ENCODE measurements at regions not wholly inside any gene's neighbourhood (a gene's known extent, or its start where the extent isn't known, plus 50 kb on each side); places are given as distances from the start of the nearest gene placed in this dataset.
"Not testable (repeated sequence)": the region's sequence is repeated elsewhere in the genome, so short reads cannot be mapped to it uniquely, and the experiment has no call there.

DNA sequence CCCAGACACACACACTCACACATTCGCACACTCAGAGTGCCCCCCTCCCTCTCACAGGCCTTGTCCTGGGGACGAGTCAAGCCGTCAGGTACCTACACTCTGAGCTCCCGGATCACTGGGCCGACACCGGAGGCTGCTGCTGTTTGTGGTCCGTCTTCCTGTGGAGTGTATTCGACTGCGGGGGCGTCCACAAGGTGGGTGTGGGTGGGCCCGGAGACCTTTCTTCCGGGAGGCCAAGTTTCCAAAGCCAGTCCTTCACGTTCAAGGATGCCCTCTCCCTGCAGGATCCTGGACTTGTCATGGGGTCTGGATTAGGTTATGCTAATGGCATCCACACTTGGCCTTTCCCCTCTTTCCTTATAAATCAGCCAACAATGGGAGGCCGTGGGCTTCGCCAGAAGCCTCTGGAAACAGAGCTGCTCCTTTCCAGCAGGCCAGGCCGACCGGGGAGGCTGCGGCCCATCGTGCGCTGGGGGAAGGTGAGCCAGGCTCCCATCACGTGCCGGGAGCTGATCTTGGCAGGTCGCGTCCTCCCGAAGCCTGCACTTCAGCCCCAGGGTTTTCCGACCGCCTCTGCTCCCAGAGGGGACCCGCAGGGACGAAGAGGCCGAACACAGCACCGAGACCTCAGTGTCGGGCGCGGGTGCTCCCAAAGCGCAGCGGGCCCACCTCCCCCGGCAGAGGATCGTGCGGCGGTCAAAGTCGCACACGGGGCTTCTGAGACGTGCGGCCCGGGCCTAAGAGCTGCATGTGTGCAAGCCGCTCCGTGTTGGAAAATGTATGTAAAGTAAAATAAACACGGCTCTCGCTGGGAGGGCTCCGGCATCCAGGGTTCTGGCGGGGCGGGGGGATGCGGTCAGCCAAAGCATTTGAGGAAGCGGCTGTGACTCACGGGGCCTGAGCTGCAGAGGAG lies 196.5 kb upstream of the ZNF469 start:
- DNase-seq (ENCODE audit: low read depth): not testable (repeated sequence)

DNA sequence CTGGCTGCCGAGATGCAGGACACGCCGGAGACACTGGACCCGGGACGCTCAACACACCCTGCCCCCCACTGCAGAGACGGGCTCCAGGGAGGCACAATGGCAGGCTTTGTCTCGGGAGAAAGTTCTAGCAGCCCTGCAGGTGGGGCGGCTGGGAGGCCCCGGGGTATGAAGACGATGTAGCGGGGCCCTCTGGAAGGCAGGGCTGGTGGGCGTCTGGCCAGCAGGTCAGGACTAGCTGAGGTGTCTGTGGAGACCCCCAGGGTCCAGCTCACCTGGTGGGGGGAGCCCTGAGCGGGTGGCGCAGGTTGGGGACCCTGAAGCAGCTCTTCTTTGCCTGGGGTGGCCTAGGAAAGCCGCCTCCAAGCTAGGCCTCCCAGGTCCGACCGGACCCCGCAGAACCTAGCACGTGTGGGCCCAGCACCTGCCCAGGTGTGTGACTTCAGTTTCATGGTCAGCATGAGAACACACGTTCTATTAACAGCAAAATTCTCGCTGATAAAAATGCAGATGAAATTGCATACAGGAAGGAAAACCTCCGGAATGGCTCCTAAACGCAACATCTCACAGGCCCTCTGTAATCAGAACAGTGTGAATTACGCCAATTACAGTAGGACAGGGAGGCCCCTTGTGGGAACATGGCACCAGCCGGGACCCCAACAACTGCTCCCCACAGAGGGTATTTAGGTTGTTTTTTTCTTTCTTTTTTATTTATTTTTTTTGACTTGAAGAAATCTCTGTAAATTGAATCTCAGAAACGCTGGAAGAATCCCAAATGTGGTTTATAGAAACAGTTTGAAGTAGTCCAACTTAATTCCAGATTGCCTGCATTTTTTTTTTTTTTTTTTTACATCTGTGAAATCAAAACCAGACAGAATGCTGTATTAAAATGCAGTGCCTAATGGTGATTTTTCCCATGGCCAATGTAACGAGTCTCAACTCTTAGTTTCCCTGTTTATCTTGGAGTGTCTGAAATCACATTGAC lies 195.6 kb upstream of the ZNF469 start:
- not testable (repeated sequence) for DNase-seq (ENCODE audit: low read depth)

DNA sequence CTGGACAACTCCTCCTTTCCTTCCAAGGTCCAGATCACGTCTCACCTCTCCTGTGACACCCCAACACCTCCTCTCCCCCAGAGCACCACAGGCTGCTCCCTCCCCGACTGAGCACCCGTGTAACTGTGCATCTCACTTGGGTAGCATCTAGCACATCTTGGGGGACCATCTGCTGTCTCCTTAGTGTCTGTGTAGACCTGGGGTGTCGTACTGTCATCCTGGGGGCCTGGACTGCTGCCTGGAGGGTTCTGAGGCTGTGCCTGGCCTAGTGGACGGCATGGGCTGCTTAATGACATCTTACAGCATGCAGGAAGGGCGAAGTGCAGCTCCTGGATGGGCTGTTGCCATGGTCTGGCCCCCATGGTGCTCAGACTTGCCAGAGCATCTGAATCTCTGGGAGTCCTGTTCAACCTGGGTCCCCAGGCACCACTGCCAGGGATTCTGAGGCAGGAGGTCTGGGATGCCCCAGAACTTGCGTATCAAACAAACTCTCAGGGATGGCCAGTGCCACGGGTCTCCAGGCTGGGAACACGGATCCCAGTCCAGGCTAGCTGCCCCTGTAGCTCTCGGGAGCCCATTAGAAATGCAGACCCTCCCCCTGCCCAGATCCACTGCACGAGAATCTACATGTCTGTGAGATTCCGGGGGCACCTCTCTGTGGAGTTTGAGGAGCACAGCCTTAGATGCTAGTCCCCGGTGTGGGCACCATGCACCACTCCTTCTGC lies 194.4 kb upstream of the ZNF469 start:
- DNase-seq (ENCODE audit: low read depth): not testable (repeated sequence)

DNA sequence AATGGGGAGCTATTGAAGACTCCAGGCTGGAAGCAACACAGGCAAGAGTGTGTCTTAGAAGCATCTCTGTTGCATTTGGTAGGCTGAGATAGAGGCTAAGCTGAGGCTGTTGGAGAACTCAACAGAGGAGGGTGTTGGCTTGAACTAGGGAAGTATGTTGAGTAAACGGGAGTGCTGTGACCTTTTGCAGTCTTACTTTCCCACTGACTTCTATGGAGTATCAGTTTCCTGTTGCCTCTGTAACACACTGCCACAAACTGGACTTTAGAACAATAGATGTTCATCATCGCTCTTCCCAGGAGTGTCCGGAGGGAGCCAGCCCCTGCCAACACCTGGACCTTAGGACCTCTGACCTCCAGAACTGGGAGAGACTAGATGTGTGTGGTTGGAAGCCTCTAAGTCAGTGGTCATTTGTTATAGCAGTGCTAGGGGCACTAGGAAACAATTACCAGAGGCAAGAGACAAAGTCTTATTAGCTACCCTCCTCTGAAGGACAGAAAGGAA lies 192.1 kb upstream of the ZNF469 start:
- DNase-seq (ENCODE audit: low read depth): not testable (repeated sequence)

DNA sequence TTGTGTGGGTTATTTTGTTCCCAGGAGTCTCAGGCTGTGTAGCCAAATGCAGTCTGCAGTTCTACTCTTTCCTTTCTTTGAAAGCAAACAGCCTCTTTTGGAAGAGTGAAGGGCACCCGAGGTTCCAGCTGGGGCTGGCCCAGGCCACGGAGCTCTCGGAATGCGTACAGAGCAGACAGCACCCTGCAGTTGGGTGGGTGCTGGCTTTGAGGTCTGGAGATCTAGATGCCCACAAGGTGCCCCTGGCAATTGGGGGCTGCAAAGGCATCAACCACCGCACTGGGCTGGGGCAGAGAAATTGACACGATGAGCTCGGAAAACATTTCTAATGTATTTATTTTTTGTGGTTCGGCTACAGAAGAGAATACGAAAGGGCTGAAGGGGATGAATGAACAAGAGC lies 191.6 kb upstream of the ZNF469 start:
- DNase-seq (ENCODE audit: low read depth): not testable (repeated sequence)

DNA sequence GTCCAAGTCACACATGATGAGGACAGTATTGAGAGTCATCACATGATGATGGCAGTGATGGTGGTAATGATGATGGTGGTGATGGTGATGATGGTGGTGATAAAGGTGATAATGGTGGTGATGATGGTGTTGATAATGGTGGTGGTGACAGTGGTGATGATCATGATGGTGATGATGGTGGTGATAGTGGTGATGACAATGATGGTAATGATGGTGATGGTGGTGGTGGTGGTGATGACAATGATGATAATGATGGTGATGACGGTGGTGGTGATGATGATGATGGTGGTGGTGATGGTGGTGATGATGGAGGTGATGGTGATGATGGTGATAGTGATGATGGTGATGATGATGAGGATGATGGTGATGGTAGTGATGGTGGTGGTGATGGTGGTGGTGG lies 190.2 kb upstream of the ZNF469 start:
- DNase-seq (ENCODE audit: low read depth): no peak

DNA sequence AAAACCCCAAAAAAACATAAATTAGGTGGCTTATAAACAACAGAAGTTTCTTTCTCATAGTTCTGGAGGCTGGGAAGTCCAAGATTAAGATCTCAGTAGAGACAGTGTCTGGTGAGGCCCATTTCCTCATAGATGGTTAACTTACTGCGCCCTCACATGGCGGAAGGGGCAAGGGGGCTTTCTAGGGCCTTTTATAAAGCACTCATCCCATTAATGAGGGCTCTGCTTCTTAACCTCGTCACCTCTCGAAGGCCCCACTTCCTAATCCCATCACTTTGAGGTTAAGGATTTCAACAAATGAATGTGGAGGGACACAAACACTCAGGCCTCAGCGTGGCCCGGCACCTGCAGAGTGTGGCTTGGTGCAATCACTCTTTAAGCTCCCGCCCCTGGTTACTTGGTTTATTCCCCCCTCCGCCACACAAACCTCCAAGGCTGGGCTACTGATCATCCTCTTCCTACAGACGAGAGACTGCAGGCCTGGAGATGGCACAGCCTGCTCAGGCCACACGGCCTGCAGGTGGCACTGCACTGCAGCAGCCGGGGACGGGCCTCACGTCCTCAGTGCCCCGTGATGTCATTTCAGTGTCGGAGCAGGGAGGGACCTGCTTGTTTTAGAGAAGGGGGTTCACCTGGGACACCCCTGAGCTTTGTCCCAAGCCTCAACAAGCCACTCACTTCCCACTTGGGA lies 188.9 kb upstream of the ZNF469 start:
- DNase-seq (ENCODE audit: low read depth): peak; percentile 16

DNA sequence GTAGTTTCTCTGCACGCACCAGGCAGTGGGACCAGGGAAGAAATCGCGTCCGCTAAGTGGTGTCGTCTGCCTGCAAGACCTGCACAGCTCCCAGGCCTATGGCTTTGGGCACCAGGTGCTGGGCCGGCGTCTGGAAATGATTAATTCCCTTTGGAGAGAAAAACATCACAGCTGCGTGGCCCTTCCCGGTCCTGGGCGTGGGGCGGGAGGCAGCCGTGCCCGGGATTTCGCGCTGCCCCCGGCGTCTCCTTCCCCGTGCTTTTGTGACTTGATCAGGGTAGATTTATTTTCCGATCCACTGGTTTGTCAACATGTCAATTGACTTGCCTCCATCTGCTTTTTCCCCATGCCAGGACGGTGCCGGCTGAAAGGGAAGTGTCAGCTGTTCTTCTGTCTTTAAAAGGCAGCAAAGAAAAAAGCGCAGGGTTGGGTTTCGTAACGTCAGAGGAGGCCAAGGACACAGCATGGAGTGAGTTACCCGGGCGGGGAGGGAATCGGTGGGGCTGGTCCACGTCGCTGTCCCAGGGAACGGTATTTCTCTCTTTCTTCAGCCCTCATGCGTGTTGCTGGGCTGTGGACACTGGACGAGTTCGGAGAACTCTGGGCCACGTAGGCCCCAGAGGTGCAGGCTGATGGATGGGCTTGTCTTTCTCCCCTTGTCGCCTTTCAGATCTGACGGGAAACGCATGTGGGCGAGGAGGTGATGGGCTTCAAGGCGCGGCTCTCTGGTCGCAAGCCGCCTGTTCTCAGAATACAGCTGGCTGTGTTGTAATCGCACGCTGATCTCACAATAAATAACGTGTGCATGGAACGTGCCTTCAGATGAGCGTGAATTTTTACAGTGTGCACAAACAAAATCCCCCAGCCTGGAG lies 188.1 kb upstream of the ZNF469 start:
- DNase-seq (ENCODE audit: low read depth): no peak

DNA sequence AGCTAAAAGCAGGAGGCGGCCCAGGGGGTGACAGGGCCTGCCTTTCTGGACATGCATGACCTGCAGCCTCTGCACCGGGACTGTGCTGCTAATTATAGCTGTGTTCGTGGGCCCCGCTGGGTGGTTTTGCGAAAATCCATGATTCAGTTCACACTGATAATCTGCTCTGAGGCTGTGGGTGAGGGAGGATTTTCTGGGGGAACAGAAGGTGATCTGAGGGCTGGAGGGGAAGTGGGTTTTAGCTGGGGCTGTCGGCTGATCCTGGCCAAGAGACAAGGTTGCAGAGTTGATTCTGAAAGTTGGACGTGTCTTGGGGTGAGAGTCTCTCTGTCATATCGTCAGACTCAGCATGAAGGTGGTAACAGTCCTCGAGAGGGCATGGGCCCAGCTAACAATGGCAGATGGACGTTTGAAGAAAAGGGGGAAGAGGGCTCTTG lies 187.5 kb upstream of the ZNF469 start:
- no peak for DNase-seq (ENCODE audit: low read depth)

DNA sequence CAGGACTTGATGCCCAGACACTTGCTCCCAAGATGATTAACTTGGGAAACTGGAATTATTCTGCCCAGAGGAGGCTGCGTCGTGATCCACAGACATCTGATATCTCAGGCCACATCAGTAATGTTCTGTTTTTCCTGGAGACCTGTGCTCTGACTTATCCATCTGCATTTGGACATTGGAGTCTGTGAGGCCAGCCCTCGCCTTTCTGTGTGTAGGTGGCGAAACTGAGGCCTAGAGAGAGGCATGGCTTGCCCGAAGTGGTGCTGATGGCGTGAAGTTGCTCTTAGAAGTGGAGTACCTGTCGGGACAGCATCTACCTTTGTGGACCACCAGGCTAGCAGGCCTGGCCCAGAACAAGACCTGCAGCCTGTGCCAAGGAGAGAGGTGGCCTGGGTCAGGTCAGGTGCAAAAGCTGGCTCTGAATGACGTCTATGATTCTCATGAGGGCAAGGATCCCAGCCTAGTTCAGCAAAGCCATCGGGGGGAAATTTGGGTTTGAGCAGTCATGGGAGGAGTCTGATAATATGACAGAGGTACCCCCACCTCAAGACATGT lies 186.8 kb upstream of the ZNF469 start:
- DNase-seq (ENCODE audit: low read depth): no peak

DNA sequence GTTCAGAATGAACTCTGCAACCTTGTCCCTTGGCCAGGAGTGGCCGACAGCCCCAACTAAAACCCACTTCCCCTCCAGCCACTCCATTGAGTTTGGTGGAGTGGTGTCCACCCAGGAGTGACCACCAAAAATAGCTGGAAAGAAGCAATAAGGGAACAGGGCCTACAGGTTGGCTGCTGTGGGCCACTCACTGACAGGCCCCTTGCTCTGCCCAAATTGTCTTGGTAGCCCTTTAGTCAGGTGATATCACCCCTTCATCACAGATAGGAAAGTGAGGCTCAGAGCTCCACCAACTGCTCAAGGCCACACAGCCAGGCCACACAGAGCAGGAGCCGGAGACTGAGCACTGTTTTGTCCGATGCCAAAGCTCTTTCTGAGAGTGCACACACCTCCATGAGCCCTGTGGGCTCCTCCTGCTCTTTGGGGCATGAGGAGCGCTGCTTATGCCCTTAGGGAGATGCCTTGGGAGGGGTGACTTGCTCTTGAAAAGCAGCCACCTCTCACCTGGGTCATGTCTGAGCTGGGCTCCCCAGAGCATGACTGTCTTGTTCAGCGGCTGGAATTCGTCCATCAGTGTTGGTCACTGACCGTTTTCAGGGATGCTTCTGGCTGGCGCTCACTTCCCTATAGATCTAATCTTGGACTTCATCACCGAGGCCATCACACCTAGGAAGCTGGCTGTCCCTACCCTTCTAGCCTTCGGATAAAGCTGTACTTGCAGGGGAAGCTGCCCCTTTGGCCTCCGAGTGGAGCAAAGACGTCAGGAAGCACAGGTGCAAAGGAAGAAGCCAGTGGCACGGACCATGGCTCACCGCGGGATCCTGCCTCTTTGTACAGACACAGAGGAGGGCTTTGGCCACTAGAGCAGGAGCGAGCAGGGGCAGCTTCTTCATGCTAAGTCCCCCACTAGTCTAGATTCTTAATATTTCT lies 186.0 kb upstream of the ZNF469 start:
- no peak for DNase-seq (ENCODE audit: low read depth)

DNA sequence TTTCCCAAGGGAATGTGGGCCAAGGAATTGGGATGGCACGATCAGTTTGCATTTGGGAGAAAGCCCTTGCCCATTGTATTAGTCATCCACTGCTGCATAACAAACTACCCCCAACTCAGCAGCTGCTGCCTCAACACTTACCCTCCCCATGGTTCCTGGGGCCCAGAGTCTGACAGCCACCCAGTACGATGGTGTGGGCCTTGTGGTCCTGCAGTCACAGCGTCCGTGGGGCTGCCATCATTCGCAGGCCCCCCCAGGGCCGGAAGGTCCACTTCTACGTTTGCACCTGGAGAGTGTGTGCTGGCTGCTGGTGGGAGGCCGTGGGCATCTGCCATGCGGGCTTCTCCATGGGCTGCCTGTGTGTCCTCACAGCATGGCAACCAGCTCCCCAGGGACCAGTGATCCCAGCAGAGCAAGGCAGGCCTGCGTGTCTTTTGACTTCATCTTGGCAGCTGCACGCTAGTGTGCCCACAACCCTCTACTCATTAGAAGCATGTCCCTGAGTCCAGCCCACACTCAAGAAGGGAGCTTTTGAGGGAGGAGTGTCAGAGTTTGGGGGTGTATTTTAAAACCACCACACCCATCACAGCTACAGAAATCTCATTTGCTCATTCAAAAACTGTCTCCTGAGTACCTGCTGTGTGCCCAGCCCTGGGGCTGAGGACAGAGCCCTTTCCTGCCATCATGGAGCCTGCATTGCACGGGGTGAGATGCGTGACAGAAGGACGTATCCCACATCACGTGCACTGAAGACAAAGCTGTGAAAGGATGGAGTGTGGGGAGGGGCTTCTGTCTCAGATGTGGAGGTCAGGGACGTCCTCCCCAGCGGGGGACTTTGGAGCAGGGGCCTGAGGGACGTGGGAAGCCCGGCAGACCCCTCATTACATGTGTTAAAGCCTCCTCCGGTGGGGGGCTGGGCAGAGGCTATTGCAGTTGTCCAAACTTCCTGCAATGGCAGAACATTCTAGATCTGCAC lies 185.0 kb upstream of the ZNF469 start:
- DNase-seq (ENCODE audit: low read depth): no peak

DNA sequence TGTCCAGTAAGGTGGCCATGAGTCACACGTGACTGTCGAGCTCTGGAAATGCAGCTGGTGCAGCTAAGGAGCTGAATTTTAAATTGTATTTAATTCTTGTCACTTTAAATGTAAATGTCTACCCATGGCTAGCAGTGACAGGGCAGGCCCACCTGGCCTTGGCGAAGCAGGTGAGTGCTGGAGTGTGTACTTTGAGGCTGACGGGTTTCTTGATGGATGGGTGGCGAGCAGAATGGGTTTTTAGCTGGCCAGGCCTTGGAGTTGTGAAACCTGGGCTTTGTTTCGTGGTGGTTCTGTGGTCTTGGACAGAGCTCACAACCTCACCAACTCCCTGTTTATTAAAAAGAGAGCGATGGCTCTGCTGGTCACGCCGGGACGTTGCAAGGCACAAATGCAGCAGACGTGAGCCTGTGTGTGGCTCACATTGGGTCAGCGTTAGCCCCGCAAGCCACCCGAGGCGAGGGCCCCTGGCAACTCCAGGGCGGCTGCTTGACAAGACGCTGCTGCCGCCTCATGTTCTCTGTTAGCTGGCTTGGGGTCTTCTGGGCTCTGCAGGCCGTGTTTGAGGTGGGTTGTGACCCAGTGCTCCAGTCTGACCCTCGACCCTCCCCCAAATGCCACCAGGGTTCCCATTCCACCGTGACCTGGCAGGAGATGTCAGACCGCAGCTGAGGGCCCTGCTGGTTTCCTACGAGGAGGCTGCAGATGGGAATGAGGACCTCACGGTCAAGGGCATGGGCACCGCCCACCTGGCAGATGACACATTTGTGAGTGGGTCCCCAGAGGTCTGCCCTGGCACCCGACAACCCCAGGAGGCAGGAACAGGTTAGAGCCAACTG lies 184.1 kb upstream of the ZNF469 start:
- not testable (repeated sequence) for DNase-seq (ENCODE audit: low read depth)

DNA sequence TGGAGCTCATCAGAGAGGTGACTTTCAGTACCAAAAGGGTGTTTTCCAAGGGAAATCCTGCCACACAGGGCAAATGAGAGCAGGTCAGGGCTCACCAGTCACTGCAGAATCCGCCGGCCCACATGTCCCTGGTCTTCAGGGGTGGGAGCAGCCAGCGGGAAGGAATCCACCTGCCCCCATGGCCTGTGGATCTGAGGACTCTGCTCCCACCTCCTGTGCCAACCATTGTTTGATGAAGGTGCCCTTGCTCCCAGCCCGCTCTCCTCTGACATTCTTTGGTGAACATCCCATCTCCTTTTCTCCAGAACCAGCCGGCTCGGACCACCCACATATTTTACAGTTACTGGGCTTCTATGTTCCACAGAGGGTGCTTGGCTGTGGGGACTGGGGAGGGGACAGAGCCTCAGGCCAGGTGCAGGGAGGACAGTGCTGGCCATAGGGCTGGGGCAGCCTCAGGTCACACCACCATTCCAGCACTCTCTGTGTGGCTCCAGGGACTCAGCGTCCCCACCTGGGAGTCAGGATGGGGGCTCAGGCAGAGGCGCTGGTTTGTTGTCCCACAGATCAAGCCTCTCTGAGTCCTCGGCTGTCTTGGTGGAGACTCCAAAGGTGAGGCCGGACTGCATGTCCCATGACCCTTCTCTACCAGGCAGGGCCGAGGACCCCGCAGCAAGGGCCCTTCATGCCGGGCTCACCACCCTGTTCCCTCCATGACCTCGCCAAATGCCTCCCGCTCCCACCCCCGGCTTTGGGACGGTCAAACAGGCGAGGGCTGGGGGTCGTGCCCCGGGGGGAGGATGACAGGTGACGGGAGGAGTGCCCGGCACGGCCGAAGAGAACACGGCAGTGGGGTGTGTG lies 183.2 kb upstream of the ZNF469 start:
- not testable (repeated sequence) for DNase-seq (ENCODE audit: low read depth)

DNA sequence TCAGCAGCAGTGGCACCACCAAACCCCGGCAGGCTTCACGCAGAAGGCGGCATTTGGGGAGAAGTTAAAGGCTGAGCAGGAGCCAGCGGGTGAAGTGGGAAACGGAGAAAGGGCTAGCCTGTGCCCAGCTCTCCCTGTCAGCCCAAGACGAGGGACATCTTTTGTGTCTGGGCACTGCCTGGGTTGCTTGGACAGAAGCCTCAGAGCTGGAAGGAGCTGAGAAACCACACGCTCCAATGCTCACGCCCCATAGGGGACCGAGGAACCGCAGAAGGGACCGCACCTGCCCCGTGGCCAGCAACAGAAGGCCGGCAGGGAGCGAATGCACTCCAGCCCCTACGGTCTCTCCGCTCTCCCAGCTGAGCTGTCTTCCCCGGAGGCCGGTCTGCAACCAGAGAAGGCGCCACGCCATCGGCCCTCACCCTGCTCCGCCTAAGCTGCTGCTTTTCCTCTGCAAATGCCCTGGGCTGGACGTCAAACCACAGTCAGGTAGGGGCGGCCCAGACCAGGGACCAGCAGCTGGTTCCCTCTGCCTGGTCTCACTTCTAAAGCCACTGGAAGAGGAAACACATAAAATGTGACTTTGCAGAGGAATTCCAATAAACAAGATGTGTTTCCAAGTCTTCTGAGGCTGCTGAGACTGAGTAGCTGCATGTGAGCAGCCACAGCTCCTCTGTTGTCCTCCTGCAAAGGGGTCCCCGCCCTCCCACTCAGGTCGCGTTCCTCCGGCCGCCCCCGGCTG lies 182.4 kb upstream of the ZNF469 start:
- not testable (repeated sequence) for DNase-seq (ENCODE audit: low read depth)

All from activated T-cell treated with anti-CD3 and anti-CD28 coated beads for 24 hours (primary cell).